ENCODE measurements at regions not wholly inside any gene's neighbourhood (a gene's known extent, or its start where the extent isn't known, plus 50 kb on each side); places are given as distances from the start of the nearest gene placed in this dataset.
"Not testable (repeated sequence)": the region's sequence is repeated elsewhere in the genome, so short reads cannot be mapped to it uniquely, and the experiment has no call there.

DNA sequence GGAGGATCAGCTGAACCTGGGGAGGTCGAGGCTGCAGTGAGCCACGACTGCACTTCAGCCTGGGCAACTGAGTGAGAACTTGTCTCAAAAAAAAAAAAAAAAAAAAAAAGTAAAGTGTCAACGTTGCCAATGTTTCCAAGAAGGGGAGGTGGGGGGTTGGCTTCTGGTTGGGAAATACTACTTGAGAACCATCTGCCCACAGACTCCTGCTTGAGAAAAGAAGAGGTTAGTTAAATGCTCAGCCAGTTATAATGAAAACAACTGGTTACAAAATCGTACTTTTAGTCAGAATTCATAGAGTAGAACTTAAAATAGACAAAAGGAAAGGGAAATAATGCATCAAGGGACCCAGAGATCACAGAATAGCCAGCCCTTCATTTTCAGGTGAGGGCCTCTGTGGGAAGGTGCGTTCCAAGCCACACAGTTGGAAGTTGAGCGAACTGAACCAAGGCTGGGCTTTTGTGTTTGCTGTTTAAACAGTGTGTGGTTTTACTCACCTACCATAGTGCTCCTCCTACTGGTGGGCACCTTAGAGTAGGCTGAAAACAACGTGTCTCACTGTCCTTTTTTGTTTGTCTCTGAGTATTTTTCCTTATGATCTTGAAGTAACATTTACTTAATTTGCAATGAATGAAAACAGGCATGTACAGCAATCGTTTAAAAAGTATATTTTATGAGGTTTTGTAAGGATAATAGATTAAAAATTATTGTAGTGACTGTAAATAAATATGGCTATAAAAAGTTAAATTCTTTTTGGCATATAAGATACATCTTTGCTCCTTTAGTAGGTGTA, 200.7 kb downstream of the BCAS1 start:
- Mint-ChIP-seq H3K4me3 (peak overlapping the region; percentile 71), H3K27ac (peak overlapping the region; percentile 98), H3K4me1 (peaks cover 59% of the 10 kb centered on the region), H3K36me3 (ENCODE audit: low read depth) (no peaks in the 10 kb centered on the region), H3K27me3 (no peaks in the 10 kb centered on the region)
- H3K9me3 ChIP-seq (ENCODE audit: control insufficient read depth, low read length, poor library complexity, severe bottlenecking) = no peaks in the 10 kb centered on the region
- peak; percentile 21 to 56 (median 36) for DNase-seq
- ATAC-seq = peak; percentile 81

DNA sequence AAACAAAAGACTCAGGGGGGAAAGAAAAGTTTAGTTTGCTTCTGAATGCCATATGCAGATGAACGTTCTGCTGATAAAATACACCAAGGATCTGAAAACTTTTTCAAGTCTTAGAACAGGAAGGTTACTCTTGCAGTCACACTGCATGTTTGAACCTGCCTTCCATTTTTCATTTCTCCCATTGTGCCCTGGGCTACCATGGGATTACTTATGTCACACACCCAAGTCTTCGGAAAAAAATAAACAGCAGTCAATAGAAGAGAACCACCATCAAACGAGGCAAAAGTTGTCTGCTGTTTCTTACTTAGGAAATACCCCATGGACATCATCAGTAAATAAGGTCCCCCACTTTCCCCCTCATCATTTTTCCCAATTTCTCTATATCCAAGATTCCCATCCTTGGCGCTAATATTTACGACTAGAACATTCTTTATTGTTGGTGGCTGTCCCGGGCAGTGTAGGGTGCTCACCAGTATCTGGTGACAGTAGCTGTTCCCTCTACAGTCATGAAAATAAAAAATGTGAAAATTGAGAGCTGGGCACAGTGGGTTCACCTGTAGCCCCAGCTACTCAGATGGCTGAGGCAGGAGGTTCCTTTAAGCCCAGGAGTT, 202.5 kb downstream of the BCAS1 start:
- Mint-ChIP-seq H3K36me3 (ENCODE audit: low read depth) (no peaks in the 10 kb centered on the region), H3K4me3 (no peak overlapping the region), H3K4me1 (peaks cover 54% of the 10 kb centered on the region), H3K27ac (peak overlapping the region; percentile 97), H3K27me3 (no peaks in the 10 kb centered on the region)
- ATAC-seq = no peak
- DNase-seq = no peak
- no peaks in the 10 kb centered on the region for H3K9me3 ChIP-seq (ENCODE audit: control insufficient read depth, low read length, poor library complexity, severe bottlenecking)

DNA sequence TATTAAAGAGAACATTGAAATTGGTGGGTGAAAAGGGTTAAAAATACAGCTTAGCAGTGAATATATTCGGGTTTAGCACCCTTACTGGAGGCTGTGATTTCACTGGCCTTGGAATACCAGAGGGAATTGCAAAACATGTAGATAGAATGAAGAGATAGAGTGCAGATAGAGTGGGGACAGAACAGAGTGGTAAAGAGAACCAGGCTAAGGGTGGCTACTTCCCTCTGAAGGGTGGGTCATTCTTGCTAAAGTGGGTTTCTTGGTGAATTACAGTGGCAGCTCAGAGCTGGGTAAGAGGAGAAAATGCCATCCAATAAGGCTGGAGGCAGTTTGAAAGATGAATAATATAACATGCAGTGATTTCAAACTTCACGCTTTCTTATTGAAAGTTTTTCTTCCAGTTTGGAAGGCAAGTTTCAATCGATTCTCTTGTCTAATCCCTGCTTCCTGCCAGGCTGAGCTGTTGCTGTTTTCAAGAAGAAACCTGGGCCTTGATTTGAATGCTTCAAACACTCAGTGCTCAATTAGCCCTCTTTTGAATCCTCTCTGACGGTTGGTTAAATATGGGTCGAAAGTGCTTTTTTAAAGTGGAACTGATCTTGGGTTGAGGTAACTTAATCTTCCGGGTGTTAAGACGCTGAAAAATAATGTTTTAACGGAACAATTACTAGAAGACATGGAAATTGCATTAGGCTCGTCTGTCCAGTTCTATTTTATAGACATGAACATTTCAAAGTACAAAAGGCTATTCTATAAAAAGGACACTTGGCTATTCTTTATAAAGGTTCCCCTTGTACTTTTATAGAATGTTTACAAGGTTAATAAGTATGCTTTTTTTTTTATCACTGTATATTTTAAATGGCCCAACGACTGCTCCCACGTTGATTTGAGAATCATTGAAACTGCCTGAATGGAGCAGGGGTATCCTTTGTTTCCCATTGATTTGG, 203.3 kb downstream of the BCAS1 start:
- no peaks in the 10 kb centered on the region for H3K9me3 ChIP-seq (ENCODE audit: control insufficient read depth, low read length, poor library complexity, severe bottlenecking)
- Mint-ChIP-seq H3K27me3 (no peaks in the 10 kb centered on the region), H3K36me3 (ENCODE audit: low read depth) (no peaks in the 10 kb centered on the region), H3K27ac (peak overlapping the region; percentile 97), H3K4me1 (peaks cover 48% of the 10 kb centered on the region), H3K4me3 (peak overlapping the region; percentile 80)
- ATAC-seq (peak; percentile 29), DNase-seq (no peak)

DNA sequence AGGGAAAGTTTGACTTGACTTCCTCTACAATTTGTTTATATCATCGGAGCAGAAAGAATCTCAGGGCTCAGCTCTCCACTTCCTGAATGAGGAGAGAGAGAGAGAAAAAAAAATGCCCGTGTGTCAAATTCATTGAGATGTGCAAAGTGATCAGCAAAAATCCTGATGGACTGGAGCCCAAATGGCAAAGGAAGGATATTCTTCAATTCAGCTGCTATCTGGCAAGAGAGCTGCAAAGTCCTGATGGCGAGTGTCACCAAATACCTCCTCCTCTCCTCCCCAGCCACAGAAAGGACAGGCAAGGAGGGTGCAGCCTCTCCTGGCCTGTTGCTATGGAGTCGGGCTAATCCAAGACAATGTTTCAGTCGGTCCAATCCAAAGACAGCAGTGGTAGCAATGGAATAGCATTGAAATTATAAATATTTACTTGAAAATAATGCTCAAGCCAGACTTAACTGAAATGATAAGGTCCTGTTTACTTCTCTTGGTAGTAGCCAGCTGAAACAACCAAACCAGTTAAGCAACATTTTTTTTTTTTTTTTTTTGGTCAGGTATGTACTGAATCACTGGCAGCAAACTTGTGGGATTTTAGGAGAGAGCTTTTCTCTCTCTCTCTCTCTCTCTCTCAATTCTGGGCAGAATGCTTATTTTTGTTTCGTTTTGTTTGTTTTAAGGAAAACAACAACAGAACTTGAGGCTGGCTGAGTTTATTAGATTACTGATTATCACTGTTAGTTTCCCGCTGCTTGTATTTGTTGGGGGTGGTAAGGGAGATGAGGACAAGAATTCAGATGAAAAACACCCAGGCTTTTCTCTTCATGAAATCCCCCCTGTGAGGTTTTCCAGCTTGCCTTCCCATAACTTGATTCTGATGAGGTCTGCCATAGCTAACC, 204.2 kb downstream of the BCAS1 start:
- no peak for DNase-seq
- H3K4me1 Mint-ChIP-seq = peaks cover 41% of the 10 kb centered on the region
- H3K27ac Mint-ChIP-seq = peak overlapping the region; percentile 97

DNA sequence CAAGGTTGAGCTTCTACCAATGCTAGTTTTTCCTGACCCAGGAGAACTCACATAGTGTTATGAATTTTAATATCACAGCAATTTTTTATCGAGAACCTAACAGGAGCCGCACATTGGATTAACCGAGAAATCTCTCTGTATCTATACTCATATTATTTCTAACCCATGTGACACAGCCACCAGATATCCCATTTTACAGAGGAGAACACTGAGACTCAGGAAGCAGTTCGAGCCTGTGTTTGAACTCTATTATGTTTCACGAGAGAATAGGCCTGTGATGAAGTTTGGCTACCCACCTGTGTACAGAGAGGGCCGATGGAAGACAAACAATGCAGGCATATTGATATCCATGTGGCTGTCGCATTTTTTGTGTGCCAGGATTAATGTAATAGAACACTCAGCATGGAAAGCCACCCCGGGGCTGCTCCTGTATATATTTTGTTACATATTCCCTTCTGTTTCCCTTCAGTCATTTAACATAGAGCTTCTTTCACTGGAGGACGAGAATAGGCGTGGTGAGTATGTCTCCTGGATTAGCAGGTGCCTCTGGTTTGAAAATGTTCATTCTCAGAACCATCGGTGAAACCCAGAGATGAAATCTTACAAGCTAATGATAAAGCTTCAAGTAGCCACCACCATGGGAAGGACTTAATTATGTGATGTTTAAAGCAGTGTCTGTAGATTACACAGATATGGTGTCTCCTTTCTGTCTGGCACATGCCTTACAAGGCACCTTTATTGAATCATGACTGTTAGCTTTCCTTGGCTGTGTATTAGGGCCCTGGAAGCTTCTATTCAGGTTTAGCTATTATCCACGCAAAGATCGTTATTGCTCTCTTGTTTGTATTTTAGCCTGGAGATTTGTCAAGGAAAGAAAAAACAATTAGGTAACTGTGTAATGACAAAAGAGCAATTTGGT, 205.4 kb downstream of the BCAS1 start:
- not testable (repeated sequence) for H3K36me3 Mint-ChIP-seq (ENCODE audit: low read depth); ATAC-seq; DNase-seq; H3K9me3 ChIP-seq (ENCODE audit: control insufficient read depth, low read length, poor library complexity, severe bottlenecking); H3K27me3 Mint-ChIP-seq
- H3K4me1 Mint-ChIP-seq = peaks cover 38% of the 10 kb centered on the region
- peak overlapping the region; percentile 97 for H3K27ac Mint-ChIP-seq
- H3K4me3 Mint-ChIP-seq = peak overlapping the region; percentile 80

More for the DNA sequence above, 204.2 kb downstream of the BCAS1 start:
- H3K4me3 Mint-ChIP-seq = peak overlapping the region; percentile 80
- no peaks in the 10 kb centered on the region for H3K36me3 Mint-ChIP-seq (ENCODE audit: low read depth)
- ATAC-seq = no peak
- no peaks in the 10 kb centered on the region for H3K9me3 ChIP-seq (ENCODE audit: control insufficient read depth, low read length, poor library complexity, severe bottlenecking)
- H3K27me3 Mint-ChIP-seq = no peaks in the 10 kb centered on the region

DNA sequence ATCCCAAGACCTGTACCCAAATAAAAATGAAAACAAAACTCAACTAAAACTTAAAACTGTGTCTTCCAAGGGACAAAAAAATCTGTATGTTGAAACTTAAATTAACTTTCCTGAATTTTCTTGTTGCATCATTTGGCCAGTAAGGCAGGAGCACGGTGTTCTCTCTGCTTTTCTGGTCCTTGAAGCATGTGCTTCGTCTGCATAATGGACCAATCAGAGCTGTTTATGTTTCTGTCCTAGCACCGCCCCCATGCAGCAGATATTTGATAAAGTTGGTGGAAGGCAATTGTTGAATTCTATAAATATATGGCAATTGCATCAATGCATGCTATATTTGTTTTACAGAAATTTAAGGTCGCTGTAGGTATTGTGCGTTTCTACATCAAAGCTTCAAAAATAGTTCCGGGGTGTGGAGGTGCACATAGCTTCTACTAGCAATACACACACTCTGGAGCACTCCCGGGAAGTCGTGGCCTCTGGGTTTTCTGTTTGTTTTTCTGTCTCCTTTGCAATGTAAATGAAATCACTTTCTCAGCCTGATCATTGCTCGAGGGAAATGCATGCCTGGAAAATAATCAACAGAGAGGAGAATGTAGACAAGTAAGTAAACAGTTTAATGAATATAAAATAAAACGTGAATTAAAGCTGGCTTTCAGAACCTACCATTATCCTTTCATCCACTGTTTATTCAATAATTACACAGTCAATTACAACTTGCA, 206.3 kb downstream of the BCAS1 start:
- DNase-seq; ATAC-seq; H3K27ac Mint-ChIP-seq; H3K4me3 Mint-ChIP-seq; H3K36me3 Mint-ChIP-seq (ENCODE audit: low read depth); H3K9me3 ChIP-seq (ENCODE audit: control insufficient read depth, low read length, poor library complexity, severe bottlenecking); H3K27me3 Mint-ChIP-seq: not testable (repeated sequence)
- peaks cover 31% of the 10 kb centered on the region for H3K4me1 Mint-ChIP-seq

DNA sequence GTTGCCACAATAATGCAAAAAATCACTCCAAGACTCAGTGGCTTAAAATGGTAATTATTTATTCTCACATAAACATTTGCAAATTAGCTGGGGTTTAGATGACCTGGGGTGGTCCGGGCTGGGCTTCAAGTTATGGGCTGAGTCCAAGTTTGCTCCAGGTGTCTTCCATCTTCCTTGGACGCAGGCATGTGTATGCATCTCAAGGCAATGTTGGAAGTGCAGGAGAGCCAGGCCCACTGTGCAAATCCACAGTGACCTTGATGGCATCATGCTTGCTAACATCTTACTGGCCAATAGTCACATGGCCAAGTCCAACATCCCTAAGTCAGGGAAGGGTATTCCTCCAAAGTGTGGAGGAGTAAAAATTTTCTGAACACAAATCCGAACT, 206.9 kb downstream of the BCAS1 start:
- not testable (repeated sequence) for H3K9me3 ChIP-seq (ENCODE audit: control insufficient read depth, low read length, poor library complexity, severe bottlenecking); H3K36me3 Mint-ChIP-seq (ENCODE audit: low read depth); ATAC-seq; H3K27me3 Mint-ChIP-seq; H3K4me3 Mint-ChIP-seq; DNase-seq; H3K27ac Mint-ChIP-seq
- H3K4me1 Mint-ChIP-seq = peaks cover 31% of the 10 kb centered on the region

DNA sequence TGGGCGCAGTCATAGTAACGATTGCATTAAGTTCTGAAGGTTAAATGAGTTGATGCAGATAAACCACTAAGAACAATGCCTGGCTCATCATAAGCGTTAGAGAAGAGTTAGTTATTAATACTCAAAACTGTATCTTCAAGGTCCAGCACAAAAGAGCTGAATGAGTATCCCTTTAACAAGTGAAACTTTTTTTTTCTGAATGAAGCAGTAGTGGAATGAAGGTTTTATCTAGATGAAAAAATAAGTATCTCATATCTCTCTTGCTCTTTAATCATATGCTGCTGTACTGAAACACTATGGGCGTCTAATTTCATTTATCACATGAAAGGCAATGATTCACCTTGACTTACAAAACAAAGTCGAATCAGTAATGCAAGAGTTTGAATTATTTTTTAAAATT, 207.4 kb downstream of the BCAS1 start:
- H3K36me3 Mint-ChIP-seq (ENCODE audit: low read depth); H3K27ac Mint-ChIP-seq; H3K9me3 ChIP-seq (ENCODE audit: control insufficient read depth, low read length, poor library complexity, severe bottlenecking); H3K27me3 Mint-ChIP-seq; ATAC-seq; DNase-seq; H3K4me3 Mint-ChIP-seq: not testable (repeated sequence)
- H3K4me1 Mint-ChIP-seq = peaks cover 31% of the 10 kb centered on the region

DNA sequence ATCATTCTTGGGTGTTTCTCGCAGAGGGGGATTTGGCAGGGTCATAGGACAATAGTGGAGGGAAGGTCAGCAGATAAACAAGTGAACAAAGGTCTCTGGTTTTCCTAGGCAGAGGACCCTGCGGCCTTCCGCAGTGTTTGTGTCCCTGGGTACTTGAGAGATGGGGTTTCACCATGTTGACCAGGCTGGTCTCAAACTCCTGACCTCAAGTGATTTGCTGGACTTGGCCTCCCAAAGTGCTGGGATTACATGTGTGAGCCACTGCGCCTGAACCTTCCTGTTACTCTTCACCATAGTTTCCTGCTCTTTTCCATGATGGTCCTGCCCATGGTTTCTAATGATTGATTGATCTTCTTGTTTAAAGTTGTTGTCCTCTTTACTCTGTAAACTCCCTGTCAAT, 207.9 kb downstream of the BCAS1 start:
- ATAC-seq; H3K27me3 Mint-ChIP-seq; DNase-seq; H3K36me3 Mint-ChIP-seq (ENCODE audit: low read depth); H3K9me3 ChIP-seq (ENCODE audit: control insufficient read depth, low read length, poor library complexity, severe bottlenecking); H3K27ac Mint-ChIP-seq: not testable (repeated sequence)
- H3K4me1 Mint-ChIP-seq = peaks cover 31% of the 10 kb centered on the region
- peak overlapping the region; percentile 12 for H3K4me3 Mint-ChIP-seq

DNA sequence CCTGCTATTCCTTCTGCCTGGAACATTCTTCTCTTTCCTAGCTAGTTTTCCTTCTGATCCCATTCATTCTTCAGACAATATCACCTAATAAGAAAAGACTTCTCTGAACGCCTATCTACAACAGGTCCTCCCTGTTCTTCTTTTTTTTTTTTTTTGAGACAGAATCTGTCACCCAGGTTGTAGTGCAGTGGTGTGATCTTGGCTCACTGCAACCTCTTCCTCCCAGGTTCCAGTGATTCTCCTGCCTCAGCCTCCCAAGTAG, 208.3 kb downstream of the BCAS1 start:
- Mint-ChIP-seq H3K4me1 (peaks cover 28% of the 10 kb centered on the region), H3K4me3 (peak overlapping the region; percentile 12)
- not testable (repeated sequence) for H3K36me3 Mint-ChIP-seq (ENCODE audit: low read depth); ATAC-seq; H3K27me3 Mint-ChIP-seq; DNase-seq; H3K9me3 ChIP-seq (ENCODE audit: control insufficient read depth, low read length, poor library complexity, severe bottlenecking); H3K27ac Mint-ChIP-seq

DNA sequence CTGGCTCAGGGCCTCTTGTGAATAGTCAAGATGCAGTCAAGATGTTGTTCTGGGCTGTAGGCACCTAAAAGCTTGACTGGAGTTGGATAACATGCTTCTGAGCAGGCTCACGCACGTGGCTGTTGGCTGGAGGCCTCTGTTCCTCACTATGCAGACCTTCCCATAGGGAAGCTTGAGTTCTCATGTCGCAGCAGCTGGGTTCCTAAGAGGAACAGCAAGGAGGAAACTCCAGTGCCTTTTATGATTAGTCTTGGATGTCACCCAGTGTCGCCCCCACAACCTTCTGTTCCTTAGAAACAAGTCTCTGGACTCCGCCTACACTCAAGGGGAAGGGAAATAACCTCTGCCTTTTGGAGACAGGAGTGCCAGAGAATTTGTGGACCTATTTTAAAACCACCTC, 210.7 kb downstream of the BCAS1 start:
- Mint-ChIP-seq H3K36me3 (ENCODE audit: low read depth) (no peaks in the 10 kb centered on the region), H3K4me1 (peaks cover 18% of the 10 kb centered on the region), H3K4me3 (no peak overlapping the region), H3K27ac (no peak overlapping the region), H3K27me3 (no peaks in the 10 kb centered on the region)
- no peak for DNase-seq
- ATAC-seq = no peak
- H3K9me3 ChIP-seq (ENCODE audit: control insufficient read depth, low read length, poor library complexity, severe bottlenecking) = no peaks in the 10 kb centered on the region

Measured in T-helper 17 cell (primary cell).